GM12878 (cell line): ENCODE measurements at regions not wholly inside any gene's neighbourhood (a gene's known extent, or its start where the extent isn't known, plus 50 kb on each side); places are given as distances from the start of the nearest gene placed in this dataset.

Experiments used
- ATAC-seq: fragments of 200-7000 bp; cut with Tn5 transposase; 3 replicates; pipeline ENCODE4 v1.9.1; 2020; ENCODE audit warnings: mild to moderate bottlenecking, moderate library complexity
- BruUV-seq: library from RNA; stranded (reverse); fragments of 400-500 nt; replicated peaks from 2 replicates; lab custom pipeline; 2021; lab: Mats Ljungman, UMichigan
- CTCF ChIA-PET: fragments of 300-600 bp; sonication (Branson Sonifier 250); formaldehyde crosslinking; extraction: SDS; loops from one replicate; lab custom pipeline; 2021; ENCODE audit warnings: inconsistent platforms; lab: Yijun Ruan, JAX
- POLR2A ChIA-PET: fragments of 350-600 bp; formaldehyde crosslinking; extraction: SDS; loops from one replicate; lab custom pipeline; 2021; ENCODE audit warnings: inconsistent platforms; lab: Charles Lee
- RAD21 ChIA-PET: fragments of 300-600 bp; sonication (Branson Sonifier 250); formaldehyde crosslinking; loops from one replicate; lab custom pipeline; 2023; ENCODE audit warnings: antibody characterized with exemption; ENCODE audit not compliant: unreplicated experiment; lab: Charles Lee
- SMC1A ChIA-PET: fragments of 300-600 bp; sonication (Branson Sonifier 250); formaldehyde crosslinking; loops from one replicate; lab custom pipeline; 2023; ENCODE audit not compliant: unreplicated experiment, uncharacterized antibody; lab: Charles Lee
- DNase-seq: peaks from one replicate; pipeline ENCODE4 v3.0.0-alpha.2; 2011; ENCODE audit warnings: low read depth, low spot score
- FAIRE-seq: peaks from 3 replicates; lab custom pipeline; 2011; peaks lifted over from hg19 to GRCh38; lab: Jason Lieb, UNC
- H2AFZ ChIP-seq: 2 replicates; pipeline ENCODE4 v1.6.0; 2011; ENCODE audit warnings: low read depth, low read length, control low read depth; ENCODE audit not compliant: control insufficient read depth
- H3K27ac ChIP-seq: 2 replicates; pipeline ENCODE4 v1.5.1; 2011; ENCODE audit warnings: control low read depth; ENCODE audit not compliant: control insufficient read depth, insufficient read depth
- H3K27me3 ChIP-seq, 2 experiments: replicated peaks in 1 of 2; 2 replicates each; pipeline versions ENCODE4 v1.6.0 to v1.6.1; 2011; ENCODE audit warnings: low read length in 1 of 2; ENCODE audit not compliant: control insufficient read depth in 2 of 2, insufficient read depth in 2 of 2
- H3K36me3 ChIP-seq, 2 experiments: 2 replicates each; pipeline ENCODE4 v1.5.1; 2011; ENCODE audit warnings: low read length in 1 of 2; ENCODE audit not compliant: control insufficient read depth in 2 of 2, insufficient read depth in 2 of 2
- H3K4me1 ChIP-seq: 2 replicates; pipeline ENCODE4 v1.6.1; 2011; ENCODE audit warnings: mild to moderate bottlenecking, low read length, moderate library complexity, mixed read lengths; ENCODE audit not compliant: control insufficient read depth, insufficient read depth
- H3K4me2 ChIP-seq: 2 replicates; pipeline ENCODE4 v1.6.0; 2011; ENCODE audit warnings: control low read depth; ENCODE audit not compliant: control insufficient read depth, insufficient read depth
- H3K4me3 ChIP-seq: fragments of 200-600 bp; sonication (generic); 2 replicates; pipeline ENCODE4 v1.5.1; 2016
- H3K79me2 ChIP-seq: 2 replicates; pipeline ENCODE4 v1.6.0; 2011; ENCODE audit warnings: low read length; ENCODE audit not compliant: control insufficient read depth, insufficient read depth
- H3K9ac ChIP-seq: 2 replicates; pipeline ENCODE4 v1.8.0; 2011; ENCODE audit warnings: low read length, control low read depth, mixed read lengths; ENCODE audit not compliant: control insufficient read depth, insufficient read depth
- H3K9me3 ChIP-seq: replicated peaks from 3 replicates; pipeline ENCODE4 v1.5.1; 2011; ENCODE audit warnings: mild to moderate bottlenecking, low read length; ENCODE audit not compliant: control insufficient read depth, insufficient read depth
- H4K20me1 ChIP-seq: 2 replicates; pipeline ENCODE4 v1.6.0; 2011; ENCODE audit not compliant: control insufficient read depth, insufficient read depth
- CHD1 ChIP-seq: IDR thresholded peaks from 2 replicates; pipeline ENCODE4 v1.6.1; 2012; ENCODE audit warnings: low read depth, low read length, improper control_type of control experiment
- CREB1 ChIP-seq: IDR thresholded peaks from 2 replicates; pipeline ENCODE4 v1.6.1; 2012; ENCODE audit warnings: low read depth, mild to moderate bottlenecking, inconsistent platforms
- CREM ChIP-seq: IDR thresholded peaks from 2 replicates; pipeline ENCODE4 v1.6.1; 2014; ENCODE audit warnings: antibody characterized with exemption, low read depth
- EP300 ChIP-seq, 2 experiments: fragments of 150-350 bp in 1 of 2; IDR thresholded peaks; 2 replicates each; pipeline ENCODE4 v1.6.1; 2011 to 2012; ENCODE audit warnings: low read depth in 2 of 2, low read length in 2 of 2, borderline replicate concordance in 1 of 2, improper control_type of control experiment in 1 of 2, inconsistent platforms in 1 of 2; ENCODE audit not compliant: control insufficient read depth in 1 of 2
- POLR2AphosphoS5 ChIP-seq: IDR thresholded peaks from 2 replicates; pipeline ENCODE4 v1.6.1; 2011; ENCODE audit warnings: mild to moderate bottlenecking, low read length, inconsistent platforms
- RAD51 ChIP-seq: fragments of 450-650 bp; IDR thresholded peaks from 2 replicates; pipeline ENCODE4 v1.6.1; 2016; ENCODE audit warnings: moderate library complexity, mild to moderate bottlenecking, inconsistent platforms
- SKIL ChIP-seq: fragments of 450-650 bp; IDR thresholded peaks from 2 replicates; pipeline ENCODE4 v1.6.1; 2017; ENCODE audit warnings: mild to moderate bottlenecking, low read depth, inconsistent platforms; ENCODE audit not compliant: poor library complexity, severe bottlenecking
- SREBF2 ChIP-seq: IDR thresholded peaks from 2 replicates; pipeline ENCODE4 v1.6.1; 2012; ENCODE audit warnings: mild to moderate bottlenecking, low read length
- TARDBP ChIP-seq: IDR thresholded peaks from 2 replicates; pipeline ENCODE4 v1.6.1; 2016; ENCODE audit warnings: borderline replicate concordance
- ZNF207 ChIP-seq: fragments of 450-650 bp; IDR thresholded peaks from 2 replicates; pipeline ENCODE4 v1.6.1; 2014; ENCODE audit warnings: antibody characterized with exemption, mild to moderate bottlenecking, borderline replicate concordance
- ZNF217 ChIP-seq: fragments of 450-650 bp; IDR thresholded peaks from 2 replicates; pipeline ENCODE4 v1.6.1; 2017; ENCODE audit warnings: antibody characterized with exemption, mild to moderate bottlenecking
- WGBS: methylation state at CpG from one replicate; pipeline ENCODE4 v1.1.6; 2016; ENCODE audit warnings: low lambda C conversion rate; ENCODE audit not compliant: insufficient replicate concordance, insufficient coverage; ENCODE audit errors: missing lambda C conversion rate; 5-methylcytosine and 5-hydroxymethylcytosine counted together
- in situ Hi-C: fragments of 300-500 bp; cut with MboI; formaldehyde crosslinking; loops from 9 replicates; pipeline ENCODE4 v1.14.3; 2018; ENCODE audit warnings: mixed read lengths
- intact Hi-C: fragments of 100-400 bp; cut with micrococcal nuclease; formaldehyde crosslinking; loops from one replicate; pipeline ENCODE4 v1.14.2; 2022; ENCODE audit not compliant: unreplicated experiment
- TF ChIP-seq, protein P1 (sequence below), 3 experiments: IDR thresholded peaks in 2 of 3; conservative IDR thresholded peaks in 1 of 3; 2 replicates each; pipeline ENCODE4 v1.5.1; 2011; ENCODE audit warnings: low read depth in 3 of 3, low read length in 3 of 3, mild to moderate bottlenecking in 3 of 3, control low read depth in 2 of 3, moderate library complexity in 2 of 3, inconsistent platforms in 1 of 3, mixed read lengths in 1 of 3; ENCODE audit not compliant: control insufficient read depth in 2 of 3, insufficient read depth in 1 of 3; ENCODE audit errors: extremely low read depth in 1 of 3
- TF ChIP-seq, protein P2 (sequence below): fragments of 450-650 bp; formaldehyde crosslinking; IDR thresholded peaks from 2 replicates; pipeline ENCODE4 v1.4.0; 2022; ENCODE audit warnings: mild to moderate bottlenecking, moderate library complexity

DNA sequence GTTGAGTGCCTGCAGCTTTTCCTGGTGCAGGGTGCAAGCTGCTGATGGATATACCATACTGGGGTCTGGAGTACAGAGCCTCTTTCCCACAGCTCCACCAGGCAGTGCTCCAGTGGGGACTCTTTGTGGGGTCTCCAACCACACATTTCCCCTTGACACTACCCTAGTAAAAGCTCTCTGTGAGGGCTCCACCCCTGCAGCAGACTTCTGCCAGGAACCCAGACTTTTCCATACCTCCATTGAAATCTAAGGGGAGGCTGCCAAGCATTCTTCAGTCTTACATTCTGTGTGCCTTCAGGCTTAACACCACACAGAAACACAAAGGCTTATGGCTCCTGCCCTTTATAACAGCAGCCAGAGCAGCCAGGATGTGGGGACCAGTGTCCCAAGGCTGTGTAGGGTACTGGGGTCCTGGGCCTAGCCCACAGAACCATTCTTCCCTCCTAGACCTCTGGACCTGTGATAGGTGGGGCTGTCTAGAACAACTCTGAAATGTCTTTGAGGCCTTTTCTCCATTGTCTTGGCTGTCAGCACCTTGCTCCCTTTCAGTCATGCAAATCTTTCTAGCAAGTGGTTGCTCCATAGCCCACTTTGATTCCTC, 65.7 kb downstream of the TBXT start (continued):
- TF ChIP-seq SKIL (no peak), POLR2AphosphoS5 (no peak), RAD51 (no peak)
- TF ChIP-seq, protein P1, sequence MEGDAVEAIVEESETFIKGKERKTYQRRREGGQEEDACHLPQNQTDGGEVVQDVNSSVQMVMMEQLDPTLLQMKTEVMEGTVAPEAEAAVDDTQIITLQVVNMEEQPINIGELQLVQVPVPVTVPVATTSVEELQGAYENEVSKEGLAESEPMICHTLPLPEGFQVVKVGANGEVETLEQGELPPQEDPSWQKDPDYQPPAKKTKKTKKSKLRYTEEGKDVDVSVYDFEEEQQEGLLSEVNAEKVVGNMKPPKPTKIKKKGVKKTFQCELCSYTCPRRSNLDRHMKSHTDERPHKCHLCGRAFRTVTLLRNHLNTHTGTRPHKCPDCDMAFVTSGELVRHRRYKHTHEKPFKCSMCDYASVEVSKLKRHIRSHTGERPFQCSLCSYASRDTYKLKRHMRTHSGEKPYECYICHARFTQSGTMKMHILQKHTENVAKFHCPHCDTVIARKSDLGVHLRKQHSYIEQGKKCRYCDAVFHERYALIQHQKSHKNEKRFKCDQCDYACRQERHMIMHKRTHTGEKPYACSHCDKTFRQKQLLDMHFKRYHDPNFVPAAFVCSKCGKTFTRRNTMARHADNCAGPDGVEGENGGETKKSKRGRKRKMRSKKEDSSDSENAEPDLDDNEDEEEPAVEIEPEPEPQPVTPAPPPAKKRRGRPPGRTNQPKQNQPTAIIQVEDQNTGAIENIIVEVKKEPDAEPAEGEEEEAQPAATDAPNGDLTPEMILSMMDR (IDR thresholded peaks at IDR 0.05 in 2 of 3, conservative IDR thresholded peaks at IDR 0.05 in 1 of 3; ENCODE audit: control insufficient read depth in 2 of 3, extremely low read depth in 1 of 3, insufficient read depth in 1 of 3, low read depth in 3 of 3, low read length in 3 of 3) = no peak

GRCh38 chr6:166097914-166098522, 69.6 kb downstream of the TBXT start:
- H3K79me2 ChIP-seq = no peaks in the 10 kb centered on the region
- H4K20me1 ChIP-seq = no peaks in the 10 kb centered on the region
- 35% methylated on average over 19 of the region's 19 CpGs for WGBS
- H3K27ac ChIP-seq = no peak overlapping the region
- no peak overlapping the region for H3K4me2 ChIP-seq
- no peak overlapping the region for H3K9ac ChIP-seq
- H3K4me3 ChIP-seq = no peak overlapping the region
- SMC1A ChIA-PET = interaction anchor here (1.0 to 1.7 kb wide), 3 partner anchors 8 to 211 kb away, joined by 3 to 5 read pairs (median 4); no protein-coding TSS in a partner anchor
- intact Hi-C loops = loop anchor here (1.0 kb wide), 1 partner anchor 213 kb away; no protein-coding TSS in a partner anchor
- RAD21 ChIA-PET = interaction anchor here (1.1 to 2.6 kb wide), 2 partner anchors 213 to 215 kb away, joined by 5 to 10 read pairs; no protein-coding TSS in a partner anchor
- FAIRE-seq (peak; percentile 13), DNase-seq (no peak), ATAC-seq (peak; percentile 92)
- H2AFZ ChIP-seq = no peak overlapping the region
- no peaks in the 10 kb centered on the region for H3K4me1 ChIP-seq
- no peaks in the 10 kb centered on the region for H3K27me3 ChIP-seq
- CTCF ChIA-PET = interaction anchor here (0.6 to 2.4 kb wide), 11 partner anchors 8 to 1058 kb away, joined by 3 to 14 read pairs (median 4); no protein-coding TSS in a partner anchor
- H3K9me3 ChIP-seq = peaks cover 3% of the 10 kb centered on the region; the same call in 2 of the 3 replicates
- no peaks in the 10 kb centered on the region for H3K36me3 ChIP-seq
- POLR2A ChIA-PET = no interaction called here
- no TSS peak for BruUV-seq
- in situ Hi-C loops = loop anchor here (5.0 kb wide), 1 partner anchor 216 kb away; no protein-coding TSS in a partner anchor
- no peak for TF ChIP-seq CREB1
- no peak for TF ChIP-seq ZNF207
- TF ChIP-seq TARDBP = no peak
- no peak for TF ChIP-seq CREM
- TF ChIP-seq EP300 (IDR thresholded peaks at IDR 0.05; ENCODE audit: borderline replicate concordance in 1 of 2, control insufficient read depth in 1 of 2, low read depth in 2 of 2, low read length in 2 of 2) = no peak
- TF ChIP-seq ZNF217 = no peak
- no peak for TF ChIP-seq SREBF2
- no peak for TF ChIP-seq CHD1
- TF ChIP-seq, protein P2, sequence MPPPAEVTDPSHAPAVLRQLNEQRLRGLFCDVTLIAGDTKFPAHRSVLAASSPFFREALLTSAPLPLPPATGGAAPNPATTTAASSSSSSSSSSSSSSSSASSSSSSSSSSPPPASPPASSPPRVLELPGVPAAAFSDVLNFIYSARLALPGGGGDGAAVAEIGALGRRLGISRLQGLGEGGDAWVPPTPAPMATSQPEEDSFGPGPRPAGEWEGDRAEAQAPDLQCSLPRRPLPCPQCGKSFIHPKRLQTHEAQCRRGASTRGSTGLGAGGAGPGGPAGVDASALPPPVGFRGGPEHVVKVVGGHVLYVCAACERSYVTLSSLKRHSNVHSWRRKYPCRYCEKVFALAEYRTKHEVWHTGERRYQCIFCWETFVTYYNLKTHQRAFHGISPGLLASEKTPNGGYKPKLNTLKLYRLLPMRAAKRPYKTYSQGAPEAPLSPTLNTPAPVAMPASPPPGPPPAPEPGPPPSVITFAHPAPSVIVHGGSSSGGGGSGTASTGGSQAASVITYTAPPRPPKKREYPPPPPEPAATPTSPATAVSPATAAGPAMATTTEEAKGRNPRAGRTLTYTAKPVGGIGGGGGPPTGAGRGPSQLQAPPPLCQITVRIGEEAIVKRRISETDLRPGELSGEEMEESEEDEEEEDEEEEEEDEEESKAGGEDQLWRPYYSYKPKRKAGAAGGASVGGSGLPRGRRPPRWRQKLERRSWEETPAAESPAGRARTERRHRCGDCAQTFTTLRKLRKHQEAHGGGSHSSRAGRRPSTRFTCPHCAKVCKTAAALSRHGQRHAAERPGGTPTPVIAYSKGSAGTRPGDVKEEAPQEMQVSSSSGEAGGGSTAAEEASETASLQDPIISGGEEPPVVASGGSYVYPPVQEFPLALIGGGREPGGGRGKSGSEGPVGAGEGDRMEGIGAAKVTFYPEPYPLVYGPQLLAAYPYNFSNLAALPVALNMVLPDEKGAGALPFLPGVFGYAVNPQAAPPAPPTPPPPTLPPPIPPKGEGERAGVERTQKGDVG = no peak
